H1 (cell line): ENCODE measurements at regions not wholly inside any gene's neighbourhood (a gene's known extent, or its start where the extent isn't known, plus 50 kb on each side); places are given as distances from the start of the nearest gene placed in this dataset.

Experiments
- CBX5 ChIP-seq: fragments of 300-800, 300-1000 bp; sonication (generic); IDR thresholded peaks from 2 replicates; pipeline ENCODE4 v1.7.1; 2016; ENCODE audit warnings: antibody characterized with exemption, low read length, low read depth
- CEBPB ChIP-seq: IDR thresholded peaks from 2 replicates; pipeline ENCODE4 v1.6.1; 2012; ENCODE audit warnings: low read depth, low read length
- JUND ChIP-seq: IDR thresholded peaks from 2 replicates; pipeline ENCODE4 v1.6.1; 2011; ENCODE audit warnings: mild to moderate bottlenecking, improper control_type of control experiment, low read length
- NANOG ChIP-seq: IDR thresholded peaks from 2 replicates; pipeline ENCODE4 v1.6.1; 2011; ENCODE audit warnings: low read length, low read depth, mild to moderate bottlenecking, inconsistent platforms; ENCODE audit not compliant: insufficient read depth, poor library complexity, severe bottlenecking
- TEAD4 ChIP-seq: IDR thresholded peaks from 2 replicates; pipeline ENCODE4 v1.6.1; 2012; ENCODE audit warnings: low read depth, low read length, inconsistent platforms, mixed read lengths

DNA sequence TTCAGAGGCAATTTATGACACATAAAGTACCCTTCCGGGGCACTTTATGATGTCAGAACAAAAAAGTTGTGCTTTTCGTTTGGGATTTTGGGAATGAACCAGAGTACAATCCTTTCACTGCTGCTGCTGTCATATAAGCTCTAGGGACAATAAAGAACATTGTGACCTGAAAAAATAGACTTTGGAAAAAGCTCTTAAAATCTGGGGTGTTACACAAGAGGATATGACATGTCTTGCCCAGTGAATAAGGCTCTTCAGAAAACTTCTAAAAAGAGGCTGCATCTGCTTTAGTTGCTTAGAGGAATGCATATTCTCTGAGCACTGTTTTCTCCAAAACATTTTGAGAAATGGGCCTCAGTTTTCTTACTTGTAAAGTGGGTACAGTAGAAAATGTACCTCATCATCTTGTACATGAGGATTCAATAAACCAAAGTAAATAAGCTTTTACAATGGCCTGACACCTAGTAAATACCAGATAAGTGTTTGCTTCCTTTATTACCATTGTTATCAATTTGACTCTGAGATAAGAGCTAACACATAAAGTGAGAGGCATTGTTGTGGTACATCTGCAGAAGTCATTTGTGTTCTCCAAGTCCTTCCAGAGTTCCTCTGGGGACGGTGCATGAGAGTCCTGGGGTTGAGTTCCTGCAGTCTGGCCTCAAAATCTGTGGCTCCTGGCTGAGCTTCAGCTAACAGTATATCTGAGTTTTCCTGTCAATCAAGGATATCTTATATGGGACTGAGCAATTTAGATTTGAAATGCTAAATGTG is 67.4 kb upstream of the EDNRB start (continued):
- TF ChIP-seq CBX5 (no peak), NANOG (no peak), TEAD4 (no peak), JUND (no peak), CEBPB (no peak)
- TF ChIP-seq, all 59 proteins: peak for 0
